ENCODE measurements at regions not wholly inside any gene's neighbourhood (a gene's known extent, or its start where the extent isn't known, plus 50 kb on each side); places are given as distances from the start of the nearest gene placed in this dataset.

DNA sequence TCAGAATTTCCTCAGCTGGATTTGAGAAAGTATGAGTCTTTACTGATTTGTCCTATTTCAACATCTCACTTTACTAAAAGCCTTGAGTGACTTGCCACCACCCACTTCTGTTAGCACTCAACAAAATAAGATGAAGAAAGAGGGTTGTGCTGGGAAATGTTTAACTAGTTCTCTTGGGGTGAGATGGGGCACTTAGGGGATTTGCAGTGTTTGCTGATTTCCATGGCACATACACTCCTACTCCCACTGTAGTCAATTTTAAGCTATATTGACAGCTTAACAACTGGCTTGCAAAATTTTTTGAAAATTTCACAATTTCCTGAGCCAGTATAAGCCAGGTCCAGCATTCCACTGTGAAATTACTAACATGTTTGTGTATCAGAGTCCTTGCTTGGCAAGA is 463.1 kb upstream of the ARHGEF26 start:
- TF ChIP-seq, protein P1, sequence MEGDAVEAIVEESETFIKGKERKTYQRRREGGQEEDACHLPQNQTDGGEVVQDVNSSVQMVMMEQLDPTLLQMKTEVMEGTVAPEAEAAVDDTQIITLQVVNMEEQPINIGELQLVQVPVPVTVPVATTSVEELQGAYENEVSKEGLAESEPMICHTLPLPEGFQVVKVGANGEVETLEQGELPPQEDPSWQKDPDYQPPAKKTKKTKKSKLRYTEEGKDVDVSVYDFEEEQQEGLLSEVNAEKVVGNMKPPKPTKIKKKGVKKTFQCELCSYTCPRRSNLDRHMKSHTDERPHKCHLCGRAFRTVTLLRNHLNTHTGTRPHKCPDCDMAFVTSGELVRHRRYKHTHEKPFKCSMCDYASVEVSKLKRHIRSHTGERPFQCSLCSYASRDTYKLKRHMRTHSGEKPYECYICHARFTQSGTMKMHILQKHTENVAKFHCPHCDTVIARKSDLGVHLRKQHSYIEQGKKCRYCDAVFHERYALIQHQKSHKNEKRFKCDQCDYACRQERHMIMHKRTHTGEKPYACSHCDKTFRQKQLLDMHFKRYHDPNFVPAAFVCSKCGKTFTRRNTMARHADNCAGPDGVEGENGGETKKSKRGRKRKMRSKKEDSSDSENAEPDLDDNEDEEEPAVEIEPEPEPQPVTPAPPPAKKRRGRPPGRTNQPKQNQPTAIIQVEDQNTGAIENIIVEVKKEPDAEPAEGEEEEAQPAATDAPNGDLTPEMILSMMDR (IDR thresholded peaks at IDR 0.05), result no peak
- TF ChIP-seq, protein P2, sequence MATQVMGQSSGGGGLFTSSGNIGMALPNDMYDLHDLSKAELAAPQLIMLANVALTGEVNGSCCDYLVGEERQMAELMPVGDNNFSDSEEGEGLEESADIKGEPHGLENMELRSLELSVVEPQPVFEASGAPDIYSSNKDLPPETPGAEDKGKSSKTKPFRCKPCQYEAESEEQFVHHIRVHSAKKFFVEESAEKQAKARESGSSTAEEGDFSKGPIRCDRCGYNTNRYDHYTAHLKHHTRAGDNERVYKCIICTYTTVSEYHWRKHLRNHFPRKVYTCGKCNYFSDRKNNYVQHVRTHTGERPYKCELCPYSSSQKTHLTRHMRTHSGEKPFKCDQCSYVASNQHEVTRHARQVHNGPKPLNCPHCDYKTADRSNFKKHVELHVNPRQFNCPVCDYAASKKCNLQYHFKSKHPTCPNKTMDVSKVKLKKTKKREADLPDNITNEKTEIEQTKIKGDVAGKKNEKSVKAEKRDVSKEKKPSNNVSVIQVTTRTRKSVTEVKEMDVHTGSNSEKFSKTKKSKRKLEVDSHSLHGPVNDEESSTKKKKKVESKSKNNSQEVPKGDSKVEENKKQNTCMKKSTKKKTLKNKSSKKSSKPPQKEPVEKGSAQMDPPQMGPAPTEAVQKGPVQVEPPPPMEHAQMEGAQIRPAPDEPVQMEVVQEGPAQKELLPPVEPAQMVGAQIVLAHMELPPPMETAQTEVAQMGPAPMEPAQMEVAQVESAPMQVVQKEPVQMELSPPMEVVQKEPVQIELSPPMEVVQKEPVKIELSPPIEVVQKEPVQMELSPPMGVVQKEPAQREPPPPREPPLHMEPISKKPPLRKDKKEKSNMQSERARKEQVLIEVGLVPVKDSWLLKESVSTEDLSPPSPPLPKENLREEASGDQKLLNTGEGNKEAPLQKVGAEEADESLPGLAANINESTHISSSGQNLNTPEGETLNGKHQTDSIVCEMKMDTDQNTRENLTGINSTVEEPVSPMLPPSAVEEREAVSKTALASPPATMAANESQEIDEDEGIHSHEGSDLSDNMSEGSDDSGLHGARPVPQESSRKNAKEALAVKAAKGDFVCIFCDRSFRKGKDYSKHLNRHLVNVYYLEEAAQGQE (IDR thresholded peaks at IDR 0.05; ENCODE audit: insufficient read depth in 1 of 2, low read depth in 2 of 2, low read length in 1 of 2), result no peak
- TF ChIP-seq POLR2AphosphoS5 (IDR thresholded peaks at IDR 0.05; ENCODE audit: low read depth, low read length), result no peak
- no peak for TF ChIP-seq TCF7L2 (IDR thresholded peaks at IDR 0.05; ENCODE audit: low read depth, low read length)
- TF ChIP-seq SIN3A (IDR thresholded peaks at IDR 0.05; ENCODE audit: borderline replicate concordance, insufficient read depth, low read depth, low read length), result no peak

Data from Panc1 (cell line).